H7 (cell line): ENCODE measurements at regions not wholly inside any gene's neighbourhood (a gene's known extent, or its start where the extent isn't known, plus 50 kb on each side); places are given as distances from the start of the nearest gene placed in this dataset.

ENCODE experiments used
- DNase-seq: peaks from one replicate; pipeline ENCODE4 v3.0.0; 2012
- H3K27me3 ChIP-seq: 2 replicates; pipeline ENCODE4 v1.6.0; 2011; ENCODE audit warnings: mild to moderate bottlenecking, low read length; ENCODE audit not compliant: control insufficient read depth, insufficient read depth
- H3K36me3 ChIP-seq: replicated peaks from 2 replicates; pipeline ENCODE4 v1.5.1; 2011; ENCODE audit warnings: low read length; ENCODE audit not compliant: control insufficient read depth, insufficient read depth
- H3K4me3 ChIP-seq: 2 replicates; pipeline ENCODE4 v1.5.1; 2011; ENCODE audit warnings: low read depth, mild to moderate bottlenecking, control low read depth, low read length, moderate library complexity; ENCODE audit not compliant: insufficient read depth

GRCh38 chr4:14177987-14178386 lies 550.5 kb upstream of the BOD1L1 start:
- no peaks in the 10 kb centered on the region for H3K27me3 ChIP-seq
- H3K36me3 ChIP-seq: no peaks in the 10 kb centered on the region
- no peak for DNase-seq
- H3K4me3 ChIP-seq: no peak overlapping the region

DNA sequence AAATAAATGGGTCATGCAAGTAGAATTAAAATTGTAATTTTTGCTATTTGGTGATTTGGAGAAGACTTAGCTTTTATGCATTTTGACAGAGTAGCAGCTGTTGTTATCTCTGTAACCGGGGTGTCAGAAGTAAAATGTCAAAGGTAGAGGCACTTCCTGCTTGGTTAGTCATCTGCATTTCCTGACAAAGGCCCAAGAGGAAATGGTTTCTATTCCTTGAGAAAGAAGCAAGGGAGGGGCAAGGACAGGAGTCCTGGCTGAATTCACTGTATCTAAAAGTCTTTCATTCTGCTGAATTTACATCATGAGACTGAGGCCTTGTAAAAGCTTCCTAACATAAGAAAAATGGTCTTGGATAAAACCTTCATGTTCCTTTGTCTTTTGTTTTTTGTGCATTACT lies 550.9 kb upstream of the BOD1L1 start:
- Histone ChIP-seq H3K27me3 (no peaks in the 10 kb centered on the region), H3K4me3 (no peak overlapping the region), H3K36me3 (no peaks in the 10 kb centered on the region)
- no peak for DNase-seq

DNA sequence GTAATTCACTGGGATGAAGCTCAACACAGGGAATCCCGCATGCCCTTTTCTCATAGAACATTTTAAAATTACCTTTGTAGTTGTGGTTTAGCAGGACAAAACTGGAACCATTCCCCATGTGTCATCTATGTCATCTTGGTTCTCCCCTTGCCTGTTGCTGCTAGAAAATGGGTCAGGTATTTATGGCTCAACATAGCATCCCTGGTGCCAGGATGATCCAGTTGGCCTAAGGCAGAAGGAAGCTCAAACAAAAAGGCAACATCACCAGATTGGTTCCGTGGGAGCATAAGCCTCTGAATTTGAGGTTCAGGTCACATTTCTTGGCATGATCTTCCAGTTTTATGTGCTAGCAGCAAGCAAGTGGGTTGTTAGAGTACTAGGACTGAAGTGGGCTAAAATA lies 552.6 kb upstream of the BOD1L1 start:
- Histone ChIP-seq H3K36me3 (no peaks in the 10 kb centered on the region), H3K27me3 (no peaks in the 10 kb centered on the region), H3K4me3 (no peak overlapping the region)
- no peak for DNase-seq

- no peaks in the 10 kb centered on the region for H3K36me3 ChIP-seq
- no peaks in the 10 kb centered on the region for H3K27me3 ChIP-seq
- no peak for DNase-seq
- H3K4me3 ChIP-seq: no peak overlapping the region
Measured at GRCh38 chr4:14180983-14181601, 553.6 kb upstream of the BOD1L1 start.

DNA sequence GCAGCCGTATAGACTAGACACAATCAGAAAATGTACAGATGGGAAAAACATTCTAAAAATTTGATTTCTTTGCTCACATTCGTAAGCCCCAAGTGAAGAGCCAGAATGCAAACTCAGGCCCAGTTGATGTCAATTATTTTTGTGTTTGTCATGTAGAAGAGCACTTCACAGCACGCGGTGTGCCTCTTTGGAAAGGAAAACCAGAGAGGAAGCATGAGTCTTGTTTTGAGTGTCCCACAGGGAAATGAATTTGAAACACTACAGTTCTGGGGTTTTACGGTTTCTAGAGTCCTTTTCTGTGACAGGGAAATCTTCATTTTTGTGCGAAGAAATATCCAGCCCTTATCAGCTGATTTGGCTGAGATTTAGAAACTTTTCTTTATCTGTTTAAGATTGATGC lies 554.6 kb upstream of the BOD1L1 start:
- Histone ChIP-seq H3K27me3 (no peaks in the 10 kb centered on the region), H3K36me3 (no peaks in the 10 kb centered on the region), H3K4me3 (no peak overlapping the region)
- DNase-seq: no peak

DNA sequence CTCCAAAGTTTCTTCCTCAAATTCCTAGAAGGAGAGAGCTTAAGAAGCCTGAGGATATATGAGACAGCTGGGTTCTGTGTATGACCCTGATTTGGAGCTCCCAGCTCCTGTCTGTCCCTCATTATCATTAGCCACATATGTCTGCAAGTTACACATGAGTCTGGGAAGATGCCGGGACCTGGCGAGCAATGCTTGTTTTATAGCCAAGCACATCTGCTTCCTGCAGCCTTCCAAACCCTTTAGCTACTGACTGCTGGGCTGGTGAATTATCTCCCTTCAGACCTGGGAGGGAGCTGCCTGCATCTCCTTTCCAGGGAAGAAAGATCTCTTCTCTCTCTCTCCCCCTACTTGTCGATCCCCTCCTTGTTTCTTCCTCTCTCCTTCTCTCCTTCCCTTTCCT lies 556.7 kb upstream of the BOD1L1 start:
- DNase-seq: peak; percentile 6
- H3K4me3 ChIP-seq: no peak overlapping the region
- no peaks in the 10 kb centered on the region for H3K27me3 ChIP-seq
- H3K36me3 ChIP-seq: no peaks in the 10 kb centered on the region

- H3K4me3 ChIP-seq: no peak overlapping the region
- no peak for DNase-seq
- H3K27me3 ChIP-seq: no peaks in the 10 kb centered on the region
- H3K36me3 ChIP-seq: no peaks in the 10 kb centered on the region
Measured at GRCh38 chr4:14184767-14185166, 557.2 kb upstream of the BOD1L1 start.

DNA sequence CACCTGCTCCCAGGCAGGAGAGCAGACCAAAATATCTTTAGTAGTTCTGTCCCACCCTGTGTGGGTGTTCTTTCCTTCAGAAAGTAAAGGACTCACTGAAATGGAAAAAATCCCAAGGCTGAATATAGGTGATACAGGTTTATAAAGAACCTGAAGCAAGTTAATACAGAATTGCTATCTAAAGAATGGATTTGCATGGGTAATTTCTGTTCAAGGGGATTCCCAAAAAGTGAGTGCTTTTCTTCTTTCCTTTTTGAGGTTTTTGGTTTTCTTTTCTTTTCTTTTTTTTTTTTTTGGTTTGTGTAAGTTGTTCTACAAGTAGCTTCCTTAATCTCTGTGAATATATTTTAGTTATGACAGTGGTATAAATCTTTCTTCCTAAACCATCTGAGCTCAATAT lies 560.7 kb upstream of the BOD1L1 start:
- Histone ChIP-seq H3K27me3 (no peaks in the 10 kb centered on the region), H3K4me3 (no peak overlapping the region), H3K36me3 (no peaks in the 10 kb centered on the region)
- no peak for DNase-seq

GRCh38 chr4:14193601-14194000 lies 566.1 kb upstream of the BOD1L1 start:
- no peaks in the 10 kb centered on the region for H3K36me3 ChIP-seq
- no peaks in the 10 kb centered on the region for H3K27me3 ChIP-seq
- H3K4me3 ChIP-seq: no peak overlapping the region
- no peak for DNase-seq

- peak; percentile 16 for DNase-seq
- no peaks in the 10 kb centered on the region for H3K27me3 ChIP-seq
- H3K4me3 ChIP-seq: no peak overlapping the region
Measured at GRCh38 chr4:14196131-14196530, 568.6 kb upstream of the BOD1L1 start.

DNA sequence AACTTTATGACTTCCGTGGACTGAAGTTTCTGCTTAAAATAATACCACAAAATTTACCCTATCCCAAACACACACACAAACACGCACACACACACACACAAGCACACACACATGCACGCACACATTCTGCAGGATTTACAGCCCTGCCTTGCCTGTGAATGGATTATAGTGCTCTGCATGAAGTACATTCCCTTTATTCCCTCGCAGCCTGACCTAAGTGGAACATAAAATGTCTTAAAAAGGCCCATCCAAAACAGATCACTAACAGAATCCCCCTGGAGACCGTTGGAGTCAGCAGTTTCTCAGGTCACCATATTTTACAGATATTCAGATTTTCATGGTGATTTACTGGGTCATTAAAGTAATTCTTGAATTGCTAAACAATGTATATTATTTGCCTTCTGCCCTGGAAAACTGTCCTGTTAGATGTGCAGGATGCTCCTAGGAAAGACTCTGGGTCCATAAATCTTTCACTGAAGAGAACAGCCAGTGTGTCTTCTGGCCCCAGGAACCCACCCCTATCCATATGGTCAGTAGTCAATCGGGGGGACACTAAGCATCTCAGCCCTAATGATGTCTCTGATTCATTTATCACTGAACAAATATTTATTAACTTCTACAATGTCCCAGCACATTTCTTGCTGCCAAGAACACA lies 587.7 kb upstream of the BOD1L1 start:
- Histone ChIP-seq H3K27me3 (no peaks in the 10 kb centered on the region), H3K36me3 (no peaks in the 10 kb centered on the region), H3K4me3 (no peak overlapping the region)
- no peak for DNase-seq

More at GRCh38 chr4:14196131-14196530, 568.6 kb upstream of the BOD1L1 start:
- no peaks in the 10 kb centered on the region for H3K36me3 ChIP-seq

GRCh38 chr4:14217401-14217800 lies 589.9 kb upstream of the BOD1L1 start:
- Histone ChIP-seq H3K36me3 (no peaks in the 10 kb centered on the region), H3K4me3 (no peak overlapping the region), H3K27me3 (no peaks in the 10 kb centered on the region)
- DNase-seq: no peak

GRCh38 chr4:14218641-14219040 lies 591.1 kb upstream of the BOD1L1 start:
- Histone ChIP-seq H3K27me3 (no peaks in the 10 kb centered on the region), H3K4me3 (no peak overlapping the region), H3K36me3 (no peaks in the 10 kb centered on the region)
- no peak for DNase-seq

DNA sequence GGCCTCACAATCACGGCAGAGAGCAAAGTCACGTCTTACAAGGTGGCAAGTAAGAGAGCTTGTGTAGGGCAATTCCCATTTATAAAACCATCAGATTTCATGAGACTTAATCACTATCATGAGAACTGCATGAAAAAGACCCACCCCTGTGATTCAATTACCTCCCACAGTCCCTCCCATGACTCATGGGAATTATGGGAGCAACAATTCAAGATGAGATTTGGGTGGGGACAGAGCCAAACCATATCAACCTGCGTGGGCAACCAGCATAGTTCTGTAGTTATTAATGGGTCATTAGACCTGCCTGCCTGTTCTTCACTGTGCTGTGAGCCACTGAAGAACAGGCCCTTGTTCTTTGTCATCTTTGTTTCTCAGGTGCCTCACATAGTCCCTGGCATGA lies 593.7 kb upstream of the BOD1L1 start:
- no peaks in the 10 kb centered on the region for H3K36me3 ChIP-seq
- H3K27me3 ChIP-seq: no peaks in the 10 kb centered on the region
- no peak for DNase-seq
- H3K4me3 ChIP-seq: no peak overlapping the region

DNA sequence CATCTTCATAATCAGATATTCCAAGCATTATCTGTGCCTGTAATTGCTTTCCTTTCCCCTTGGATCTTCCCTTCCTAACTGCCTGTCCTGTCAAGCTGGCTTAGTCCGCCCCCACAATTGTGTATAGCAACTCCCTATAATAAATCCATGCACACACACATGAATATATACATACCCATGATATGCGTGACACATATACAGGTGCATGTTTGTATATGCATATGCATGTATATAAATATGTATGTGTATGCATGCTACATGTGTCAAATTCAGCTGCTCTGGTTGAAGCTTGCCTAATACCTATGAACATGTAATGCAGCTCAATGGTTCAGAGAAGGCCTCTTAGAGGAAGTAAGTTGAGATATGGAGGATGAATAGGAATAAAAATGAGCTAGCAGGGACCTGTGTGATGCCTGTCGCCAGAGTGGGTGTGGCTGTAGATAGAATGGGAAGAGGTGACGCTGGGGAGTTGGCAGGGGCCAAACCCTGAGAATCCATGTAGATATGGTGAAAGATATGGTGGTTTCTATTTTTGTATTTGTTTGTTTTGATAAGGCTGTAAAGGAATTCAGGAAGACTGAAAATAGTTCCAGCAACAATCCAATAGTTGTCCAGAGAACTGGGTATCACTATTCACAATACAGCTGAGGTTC lies 595.0 kb upstream of the BOD1L1 start:
- DNase-seq: no peak
- no peaks in the 10 kb centered on the region for H3K36me3 ChIP-seq
- H3K27me3 ChIP-seq: no peaks in the 10 kb centered on the region
- no peak overlapping the region for H3K4me3 ChIP-seq
